ENCODE measurements at regions not wholly inside any gene's neighbourhood (a gene's known extent, or its start where the extent isn't known, plus 50 kb on each side); places are given as distances from the start of the nearest gene placed in this dataset.

DNA sequence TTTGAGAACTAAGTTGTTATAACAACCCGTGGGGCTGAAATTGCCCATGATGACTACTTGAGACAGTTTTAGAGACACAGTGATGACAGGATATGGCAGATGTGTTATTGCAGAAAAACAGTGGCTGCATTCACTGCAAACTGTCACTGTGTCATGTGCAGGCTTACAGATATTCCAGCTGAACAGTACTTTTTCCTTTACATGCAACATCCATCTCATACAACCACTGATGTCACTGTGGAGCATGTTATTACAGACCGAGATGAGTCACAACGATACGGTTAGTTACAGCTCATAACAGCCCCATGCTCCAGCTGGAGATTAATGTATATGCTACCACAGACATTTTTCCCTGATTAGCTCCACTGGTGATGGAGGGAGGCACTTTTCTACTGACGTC is 207.4 kb downstream of the TMA16 start:
- ChIA-PET CTCF (ENCODE audit: unreplicated experiment) (no interaction called here), POLR2A (interaction anchor here (0.6 to 1.4 kb wide), 2 partner anchors 11 to 285 kb away, joined by 3 read pairs; no protein-coding TSS in a partner anchor)
- no peaks in the 10 kb centered on the region for H3K4me1 ChIP-seq (ENCODE audit: insufficient read depth, low read length, poor library complexity, severe bottlenecking)
- no peak overlapping the region for H3K27ac ChIP-seq (ENCODE audit: low read depth, low read length, poor library complexity, severe bottlenecking)
- TF ChIP-seq EZH2phosphoT487 (IDR thresholded peaks at IDR 0.05; ENCODE audit: borderline replicate concordance, low read depth, low read length): no peak
- TF ChIP-seq, protein P1, sequence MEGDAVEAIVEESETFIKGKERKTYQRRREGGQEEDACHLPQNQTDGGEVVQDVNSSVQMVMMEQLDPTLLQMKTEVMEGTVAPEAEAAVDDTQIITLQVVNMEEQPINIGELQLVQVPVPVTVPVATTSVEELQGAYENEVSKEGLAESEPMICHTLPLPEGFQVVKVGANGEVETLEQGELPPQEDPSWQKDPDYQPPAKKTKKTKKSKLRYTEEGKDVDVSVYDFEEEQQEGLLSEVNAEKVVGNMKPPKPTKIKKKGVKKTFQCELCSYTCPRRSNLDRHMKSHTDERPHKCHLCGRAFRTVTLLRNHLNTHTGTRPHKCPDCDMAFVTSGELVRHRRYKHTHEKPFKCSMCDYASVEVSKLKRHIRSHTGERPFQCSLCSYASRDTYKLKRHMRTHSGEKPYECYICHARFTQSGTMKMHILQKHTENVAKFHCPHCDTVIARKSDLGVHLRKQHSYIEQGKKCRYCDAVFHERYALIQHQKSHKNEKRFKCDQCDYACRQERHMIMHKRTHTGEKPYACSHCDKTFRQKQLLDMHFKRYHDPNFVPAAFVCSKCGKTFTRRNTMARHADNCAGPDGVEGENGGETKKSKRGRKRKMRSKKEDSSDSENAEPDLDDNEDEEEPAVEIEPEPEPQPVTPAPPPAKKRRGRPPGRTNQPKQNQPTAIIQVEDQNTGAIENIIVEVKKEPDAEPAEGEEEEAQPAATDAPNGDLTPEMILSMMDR (conservative IDR thresholded peaks at IDR 0.05; ENCODE audit: low read length): no peak
- no peaks in the 10 kb centered on the region for H3K36me3 ChIP-seq (ENCODE audit: insufficient read depth, low read length)
- H4K20me1 ChIP-seq (ENCODE audit: insufficient read depth, low read length): no peaks in the 10 kb centered on the region
- no peaks in the 10 kb centered on the region for H3K9me3 ChIP-seq (ENCODE audit: low read length)
- no peak overlapping the region for H3K4me2 ChIP-seq (ENCODE audit: low read length)
- BruUV-seq (replicated peaks): no TSS peak
- H2AFZ ChIP-seq (ENCODE audit: low read length): peak overlapping the region; percentile 13; the same call in 1 of the 2 replicates
- H3K9me2 ChIP-seq (ENCODE audit: insufficient read depth, low read length): no peaks in the 10 kb centered on the region
- DNase-seq (ENCODE audit: low spot score): no peak
- intact Hi-C loops (cut with micrococcal nuclease; ENCODE audit: unreplicated experiment): no loop called here
- no peaks in the 10 kb centered on the region for H3K79me2 ChIP-seq (ENCODE audit: insufficient read depth, low read depth, low read length)
- H3K4me3 ChIP-seq (ENCODE audit: low read depth, low read length, poor library complexity, severe bottlenecking): no peak overlapping the region

DNA sequence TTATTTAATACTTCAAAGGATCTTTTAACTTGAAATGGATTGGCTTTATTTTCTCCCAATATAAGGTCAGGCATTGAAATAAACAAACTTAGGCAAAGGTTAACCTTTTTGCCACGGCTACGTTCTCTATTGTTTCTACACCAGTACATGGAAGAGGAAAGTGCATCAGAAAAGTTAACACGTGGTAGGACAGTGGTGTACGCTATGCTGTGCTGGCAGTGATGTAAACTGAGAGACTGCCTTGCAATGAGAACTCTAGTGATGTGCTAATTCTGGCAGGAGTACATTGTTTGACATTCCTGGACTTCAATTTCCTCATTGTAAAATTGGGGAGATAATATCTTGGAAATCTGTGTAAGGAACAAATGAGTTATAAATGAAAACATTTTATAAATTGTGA is 208.2 kb downstream of the TMA16 start:
- Histone ChIP-seq H3K27ac (ENCODE audit: low read depth, low read length, poor library complexity, severe bottlenecking) (no peak overlapping the region), H3K9me3 (ENCODE audit: low read length) (no peaks in the 10 kb centered on the region), H3K4me2 (ENCODE audit: low read length) (no peak overlapping the region), H3K9me2 (ENCODE audit: insufficient read depth, low read length) (no peaks in the 10 kb centered on the region), H3K36me3 (ENCODE audit: insufficient read depth, low read length) (no peaks in the 10 kb centered on the region), H4K20me1 (ENCODE audit: insufficient read depth, low read length) (no peaks in the 10 kb centered on the region), H2AFZ (ENCODE audit: low read length) (no peak overlapping the region), H3K4me3 (ENCODE audit: low read depth, low read length, poor library complexity, severe bottlenecking) (no peak overlapping the region), H3K79me2 (ENCODE audit: insufficient read depth, low read depth, low read length) (no peaks in the 10 kb centered on the region), H3K4me1 (ENCODE audit: insufficient read depth, low read length, poor library complexity, severe bottlenecking) (no peaks in the 10 kb centered on the region)
- intact Hi-C loops (cut with micrococcal nuclease; ENCODE audit: unreplicated experiment): no loop called here
- POLR2A ChIA-PET: no interaction called here
- no TSS peak for BruUV-seq (replicated peaks)
- DNase-seq (ENCODE audit: low spot score): no peak
- TF ChIP-seq, protein P1 (conservative IDR thresholded peaks at IDR 0.05; ENCODE audit: low read length): no peak
- no peak for TF ChIP-seq EZH2phosphoT487 (IDR thresholded peaks at IDR 0.05; ENCODE audit: borderline replicate concordance, low read depth, low read length)
- CTCF ChIA-PET (ENCODE audit: unreplicated experiment): no interaction called here

DNA sequence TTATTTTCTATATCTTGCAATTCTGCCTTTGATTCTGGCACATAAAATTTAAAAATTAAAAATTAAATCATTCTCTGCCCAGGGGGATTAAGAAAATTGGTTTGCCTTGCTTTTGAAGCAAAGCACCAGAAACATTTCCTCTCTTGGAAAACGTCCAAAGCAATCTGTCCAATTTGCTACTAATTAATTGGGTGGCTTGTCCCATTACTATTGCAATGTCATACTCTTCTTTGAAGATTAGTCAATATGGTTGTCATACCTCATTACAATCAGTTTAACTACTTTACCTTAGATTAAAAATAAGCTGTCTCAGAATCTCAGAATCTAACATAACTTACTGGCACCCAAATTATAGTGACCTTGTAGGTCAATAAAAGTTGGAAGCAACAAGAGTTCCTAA is 208.8 kb downstream of the TMA16 start:
- Histone ChIP-seq H3K9me3 (ENCODE audit: low read length) (no peaks in the 10 kb centered on the region), H3K27ac (ENCODE audit: low read depth, low read length, poor library complexity, severe bottlenecking) (no peak overlapping the region), H3K4me3 (ENCODE audit: low read depth, low read length, poor library complexity, severe bottlenecking) (no peak overlapping the region), H3K4me2 (ENCODE audit: low read length) (no peak overlapping the region), H3K9me2 (ENCODE audit: insufficient read depth, low read length) (no peaks in the 10 kb centered on the region), H3K4me1 (ENCODE audit: insufficient read depth, low read length, poor library complexity, severe bottlenecking) (no peaks in the 10 kb centered on the region), H4K20me1 (ENCODE audit: insufficient read depth, low read length) (no peaks in the 10 kb centered on the region), H2AFZ (ENCODE audit: low read length) (no peak overlapping the region), H3K79me2 (ENCODE audit: insufficient read depth, low read depth, low read length) (no peaks in the 10 kb centered on the region), H3K36me3 (ENCODE audit: insufficient read depth, low read length) (no peaks in the 10 kb centered on the region)
- no peak for TF ChIP-seq EZH2phosphoT487 (IDR thresholded peaks at IDR 0.05; ENCODE audit: borderline replicate concordance, low read depth, low read length)
- TF ChIP-seq, protein P1 (conservative IDR thresholded peaks at IDR 0.05; ENCODE audit: low read length): no peak
- intact Hi-C loops (cut with micrococcal nuclease; ENCODE audit: unreplicated experiment): no loop called here
- CTCF ChIA-PET (ENCODE audit: unreplicated experiment): no interaction called here
- no TSS peak for BruUV-seq (replicated peaks)
- POLR2A ChIA-PET: no interaction called here
- no peak for DNase-seq (ENCODE audit: low spot score)

All from OCI-LY7 (cell line).